ENCODE measurements at regions not wholly inside any gene's neighbourhood (a gene's known extent, or its start where the extent isn't known, plus 50 kb on each side); places are given as distances from the start of the nearest gene placed in this dataset.

DNA sequence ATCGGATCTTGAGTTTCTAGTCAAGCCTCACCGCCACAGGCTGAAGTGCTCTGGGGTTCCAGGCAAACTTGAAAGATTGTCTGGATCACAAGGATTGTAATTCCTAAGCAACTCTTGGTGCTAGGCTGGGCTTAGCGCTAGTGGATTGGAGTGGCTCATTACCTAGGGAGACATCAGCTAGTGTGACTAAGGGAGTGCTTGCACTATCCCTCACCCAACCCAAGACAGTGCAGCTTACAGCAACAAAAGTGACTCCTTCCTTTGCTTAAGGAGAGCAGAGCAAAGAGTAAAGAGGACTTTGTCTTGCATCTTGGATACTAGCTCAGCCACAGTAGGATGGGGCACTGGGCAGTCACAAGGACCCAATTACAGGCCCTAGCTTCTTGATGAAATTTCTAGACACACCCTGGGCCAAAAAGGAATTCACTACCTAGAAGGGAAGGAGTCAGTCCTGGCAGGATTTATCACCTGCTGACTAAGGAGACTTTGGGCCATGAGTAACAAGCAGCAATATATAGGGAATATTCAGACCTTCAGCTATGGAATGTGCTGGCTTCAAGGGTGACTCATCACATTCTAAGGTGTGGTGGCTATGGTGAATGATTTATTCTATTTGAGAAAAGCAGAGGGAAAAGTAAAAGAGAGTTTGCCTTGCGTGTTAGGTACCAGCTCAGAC lies 1212.4 kb downstream of the PCDH18 start:
- WGBS (ENCODE audit: insufficient coverage) = 94% methylated on average over 2 of the region's 4 CpGs

GRCh38 chr4:136316961-136317360 lies 1215.3 kb downstream of the PCDH18 start:
- Histone ChIP-seq H3K79me2 (ENCODE audit: insufficient read depth, low read length) (no peaks in the 10 kb centered on the region), H4K20me1 (ENCODE audit: insufficient read depth, low read length) (no peaks in the 10 kb centered on the region), H3K27ac (ENCODE audit: low read depth in 1 of 2, low read length in 2 of 2) (no peak overlapping the region), H3K9ac (ENCODE audit: insufficient read depth, low read length, poor library complexity, severe bottlenecking) (no peak overlapping the region), H3K27me3 (ENCODE audit: control insufficient read depth in 2 of 2, insufficient read depth in 2 of 2, low read length in 2 of 2) (no peaks in the 10 kb centered on the region), H3K4me3 (replicated peaks in 1 of 3; ENCODE audit: low read depth in 2 of 3, low read length in 3 of 3) (no peak overlapping the region), H3K9me3 (replicated peaks in 1 of 2; ENCODE audit: control insufficient read depth in 1 of 2, insufficient read depth in 1 of 2, low read length in 2 of 2) (no peaks in the 10 kb centered on the region), H3K4me2 (replicated peaks; ENCODE audit: extremely low read depth, low read length, poor library complexity, severe bottlenecking) (no peak overlapping the region), H3K36me3 (replicated peaks in 1 of 2; ENCODE audit: control insufficient read depth in 1 of 2, insufficient read depth in 2 of 2, low read length in 2 of 2) (no peaks in the 10 kb centered on the region), H3K4me1 (ENCODE audit: control insufficient read depth in 1 of 2, insufficient read depth in 2 of 2, low read length in 2 of 2) (no peaks in the 10 kb centered on the region), H2AFZ (ENCODE audit: insufficient read depth, low read depth, low read length, poor library complexity, severe bottlenecking) (no peak overlapping the region)
- no peak overlapping the region for H3K4me3 Mint-ChIP-seq
- H3K36me3 Mint-ChIP-seq = no peaks in the 10 kb centered on the region
- intact Hi-C loops (cut with micrococcal nuclease) = no loop called here
- 83% methylated on average over 2 of the region's 3 CpGs for WGBS (ENCODE audit: insufficient coverage)
- peaks cover 0 to 8% (median 1%) of the 10 kb centered on the region in 7 donors for H3K9me3 Mint-ChIP-seq
- no peaks in the 10 kb centered on the region for H3K4me1 Mint-ChIP-seq
- H3K27ac Mint-ChIP-seq = no peak overlapping the region
- H3K27me3 Mint-ChIP-seq (ENCODE audit: low read depth in 3 of 3) = no peaks in the 10 kb centered on the region
- TF ChIP-seq, protein P1, sequence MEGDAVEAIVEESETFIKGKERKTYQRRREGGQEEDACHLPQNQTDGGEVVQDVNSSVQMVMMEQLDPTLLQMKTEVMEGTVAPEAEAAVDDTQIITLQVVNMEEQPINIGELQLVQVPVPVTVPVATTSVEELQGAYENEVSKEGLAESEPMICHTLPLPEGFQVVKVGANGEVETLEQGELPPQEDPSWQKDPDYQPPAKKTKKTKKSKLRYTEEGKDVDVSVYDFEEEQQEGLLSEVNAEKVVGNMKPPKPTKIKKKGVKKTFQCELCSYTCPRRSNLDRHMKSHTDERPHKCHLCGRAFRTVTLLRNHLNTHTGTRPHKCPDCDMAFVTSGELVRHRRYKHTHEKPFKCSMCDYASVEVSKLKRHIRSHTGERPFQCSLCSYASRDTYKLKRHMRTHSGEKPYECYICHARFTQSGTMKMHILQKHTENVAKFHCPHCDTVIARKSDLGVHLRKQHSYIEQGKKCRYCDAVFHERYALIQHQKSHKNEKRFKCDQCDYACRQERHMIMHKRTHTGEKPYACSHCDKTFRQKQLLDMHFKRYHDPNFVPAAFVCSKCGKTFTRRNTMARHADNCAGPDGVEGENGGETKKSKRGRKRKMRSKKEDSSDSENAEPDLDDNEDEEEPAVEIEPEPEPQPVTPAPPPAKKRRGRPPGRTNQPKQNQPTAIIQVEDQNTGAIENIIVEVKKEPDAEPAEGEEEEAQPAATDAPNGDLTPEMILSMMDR (IDR thresholded peaks at IDR 0.05) = no peak
- DNase-seq = no peak

More for the DNA sequence above, 1212.4 kb downstream of the PCDH18 start:
- Histone ChIP-seq H3K4me2 (replicated peaks; ENCODE audit: extremely low read depth, low read length, poor library complexity, severe bottlenecking) (no peak overlapping the region), H3K9ac (ENCODE audit: insufficient read depth, low read length, poor library complexity, severe bottlenecking) (no peak overlapping the region), H3K27ac (ENCODE audit: low read depth in 1 of 2, low read length in 2 of 2) (no peak overlapping the region), H3K4me3 (replicated peaks in 1 of 3; ENCODE audit: low read depth in 2 of 3, low read length in 3 of 3) (no peak overlapping the region), H4K20me1 (ENCODE audit: insufficient read depth, low read length) (no peaks in the 10 kb centered on the region), H3K36me3 (replicated peaks in 1 of 2; ENCODE audit: control insufficient read depth in 1 of 2, insufficient read depth in 2 of 2, low read length in 2 of 2) (no peaks in the 10 kb centered on the region), H3K27me3 (ENCODE audit: control insufficient read depth in 2 of 2, insufficient read depth in 2 of 2, low read length in 2 of 2) (no peaks in the 10 kb centered on the region), H3K9me3 (replicated peaks in 1 of 2; ENCODE audit: control insufficient read depth in 1 of 2, insufficient read depth in 1 of 2, low read length in 2 of 2) (no peaks in the 10 kb centered on the region), H3K79me2 (ENCODE audit: insufficient read depth, low read length) (no peaks in the 10 kb centered on the region), H3K4me1 (ENCODE audit: control insufficient read depth in 1 of 2, insufficient read depth in 2 of 2, low read length in 2 of 2) (no peaks in the 10 kb centered on the region), H2AFZ (ENCODE audit: insufficient read depth, low read depth, low read length, poor library complexity, severe bottlenecking) (no peak overlapping the region)
- no peaks in the 10 kb centered on the region for H3K36me3 Mint-ChIP-seq
- peaks cover 0 to 10% (median 2%) of the 10 kb centered on the region in 7 donors for H3K9me3 Mint-ChIP-seq
- H3K4me1 Mint-ChIP-seq = no peaks in the 10 kb centered on the region
- no peak overlapping the region for H3K4me3 Mint-ChIP-seq
- no peak overlapping the region for H3K27ac Mint-ChIP-seq
- intact Hi-C loops (cut with micrococcal nuclease) = no loop called here
- TF ChIP-seq, protein P1 (IDR thresholded peaks at IDR 0.05) = no peak
- DNase-seq = no peak
- H3K27me3 Mint-ChIP-seq (ENCODE audit: low read depth in 3 of 3) = no peaks in the 10 kb centered on the region
